Gastrocnemius medialis (tissue), 4 donors: ENCODE measurements at regions not wholly inside any gene's neighbourhood (a gene's known extent, or its start where the extent isn't known, plus 50 kb on each side); places are given as distances from the start of the nearest gene placed in this dataset.

Experiments used
- POLR2A ChIP-seq, 2 donors: fragments of 450-650 bp; IDR thresholded peaks; one replicate each; pipeline ENCODE4 v1.6.1; 2017; ENCODE audit warnings: antibody characterized with exemption in 2 of 2, mild to moderate bottlenecking in 2 of 2, moderate library complexity in 2 of 2
- TF ChIP-seq, protein P1 (sequence below), 5 experiments: fragments of 450-650 bp in 3 of 5; fragments of 200-600 bp in 2 of 5; sonication (generic) in 2 of 5; IDR thresholded peaks in 4 of 5; conservative IDR thresholded peaks in 1 of 5; 1 replicate in 4 of 5; 2 replicates in 1 of 5; pipeline ENCODE4 v1.5.1; 2016 to 2019; ENCODE audit warnings: antibody characterized with exemption in 5 of 5, mild to moderate bottlenecking in 3 of 5, moderate library complexity in 3 of 5

DNA sequence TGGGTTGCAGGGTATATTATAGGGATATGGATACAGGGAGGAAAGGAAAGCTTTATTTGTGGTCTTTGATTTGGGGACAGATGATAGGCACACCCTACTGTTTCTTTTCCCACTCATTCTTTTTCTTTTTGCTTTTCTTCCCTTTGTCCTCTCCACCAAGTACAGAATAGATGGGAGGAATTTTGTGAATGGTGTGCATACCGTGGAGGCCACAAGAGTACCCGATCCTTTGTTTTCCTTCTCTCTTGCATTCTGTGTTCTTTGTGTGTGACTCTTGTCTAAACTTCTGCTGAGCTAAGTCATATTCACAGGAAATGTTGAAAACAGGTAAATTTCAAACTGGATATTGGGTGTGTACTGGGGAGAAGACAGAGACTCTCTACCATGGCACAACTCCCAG lies 321.4 kb upstream of the SLC8A1 start:
- TF ChIP-seq, protein P1, sequence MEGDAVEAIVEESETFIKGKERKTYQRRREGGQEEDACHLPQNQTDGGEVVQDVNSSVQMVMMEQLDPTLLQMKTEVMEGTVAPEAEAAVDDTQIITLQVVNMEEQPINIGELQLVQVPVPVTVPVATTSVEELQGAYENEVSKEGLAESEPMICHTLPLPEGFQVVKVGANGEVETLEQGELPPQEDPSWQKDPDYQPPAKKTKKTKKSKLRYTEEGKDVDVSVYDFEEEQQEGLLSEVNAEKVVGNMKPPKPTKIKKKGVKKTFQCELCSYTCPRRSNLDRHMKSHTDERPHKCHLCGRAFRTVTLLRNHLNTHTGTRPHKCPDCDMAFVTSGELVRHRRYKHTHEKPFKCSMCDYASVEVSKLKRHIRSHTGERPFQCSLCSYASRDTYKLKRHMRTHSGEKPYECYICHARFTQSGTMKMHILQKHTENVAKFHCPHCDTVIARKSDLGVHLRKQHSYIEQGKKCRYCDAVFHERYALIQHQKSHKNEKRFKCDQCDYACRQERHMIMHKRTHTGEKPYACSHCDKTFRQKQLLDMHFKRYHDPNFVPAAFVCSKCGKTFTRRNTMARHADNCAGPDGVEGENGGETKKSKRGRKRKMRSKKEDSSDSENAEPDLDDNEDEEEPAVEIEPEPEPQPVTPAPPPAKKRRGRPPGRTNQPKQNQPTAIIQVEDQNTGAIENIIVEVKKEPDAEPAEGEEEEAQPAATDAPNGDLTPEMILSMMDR (IDR thresholded peaks at IDR 0.05 in 4 of 5, conservative IDR thresholded peaks at IDR 0.05 in 1 of 5), result no peak
- no peak for TF ChIP-seq POLR2A (IDR thresholded peaks at IDR 0.05)
